Naive thymus-derived CD4-positive, alpha-beta T cell (primary cell): ENCODE measurements at regions not wholly inside any gene's neighbourhood (a gene's known extent, or its start where the extent isn't known, plus 50 kb on each side); places are given as distances from the start of the nearest gene placed in this dataset.

ENCODE experiments used
- ATAC-seq: fragments of 150-1000 bp; cut with Tn5 transposase; 2 replicates; pipeline ENCODE4 v1.10.0; 2021; ENCODE audit warnings: mild to moderate bottlenecking, moderate library complexity
- CTCF ChIA-PET: fragments of 350-600 bp; sonication (Branson Sonifier 250); formaldehyde crosslinking; loops from one replicate; lab custom pipeline; 2021; ENCODE audit warnings: antibody characterized with exemption; lab: Charles Lee
- POLR2A ChIA-PET: fragments of 350-600 bp; sonication (Branson Sonifier 250); formaldehyde crosslinking; loops from one replicate; lab custom pipeline; 2021; ENCODE audit warnings: antibody characterized with exemption, inconsistent platforms; lab: Charles Lee
- DNase-seq, 9 donors: peaks; one replicate each; pipeline versions ENCODE4 v3.0.0 to v3.0.0-alpha.2; 2020 to 2022; ENCODE audit warnings: mixed read lengths in 1 of 9
- H3K27ac ChIP-seq: one replicate; pipeline ENCODE4 v1.7.0; 2013; ENCODE audit warnings: mild to moderate bottlenecking, low read depth, low read length, moderate library complexity
- H3K27me3 ChIP-seq, 2 donors: one replicate each; pipeline ENCODE4 v1.7.0; 2013; ENCODE audit warnings: low read length in 2 of 2, mild to moderate bottlenecking in 2 of 2, moderate library complexity in 2 of 2; ENCODE audit not compliant: control insufficient read depth in 2 of 2, insufficient read depth in 2 of 2
- H3K36me3 ChIP-seq, 3 experiments: 1 replicate in 2 of 3; 2 replicates in 1 of 3; pipeline ENCODE4 v1.7.0; 2013; ENCODE audit warnings: low read length in 3 of 3, mild to moderate bottlenecking in 3 of 3, moderate library complexity in 1 of 3; ENCODE audit not compliant: insufficient read depth in 3 of 3, control insufficient read depth in 2 of 3
- H3K4me1 ChIP-seq, 2 donors: one replicate each; pipeline ENCODE4 v1.7.0; 2013; ENCODE audit warnings: low read length in 2 of 2, mild to moderate bottlenecking in 2 of 2, moderate library complexity in 1 of 2; ENCODE audit not compliant: control insufficient read depth in 2 of 2, insufficient read depth in 2 of 2
- H3K4me3 ChIP-seq: 2 replicates; pipeline ENCODE4 v1.7.0; 2013; ENCODE audit warnings: mild to moderate bottlenecking, low read length
- H3K9me3 ChIP-seq, 3 experiments: 1 replicate in 2 of 3; 2 replicates in 1 of 3; pipeline ENCODE4 v1.7.0; 2013; ENCODE audit warnings: low read length in 3 of 3; ENCODE audit not compliant: control insufficient read depth in 2 of 3
- H3K27ac Mint-ChIP-seq, 9 donors: one replicate each; pipeline ENCODE4 v1.8.0; 2020 to 2022; ENCODE audit warnings: mixed read lengths in 9 of 9, mild to moderate bottlenecking in 8 of 9, moderate library complexity in 5 of 9, inconsistent platforms in 2 of 9
- H3K27me3 Mint-ChIP-seq, 5 donors: one replicate each; pipeline ENCODE4 v1.8.0; 2021 to 2022; ENCODE audit warnings: mixed read lengths in 5 of 5, mild to moderate bottlenecking in 1 of 5
- H3K36me3 Mint-ChIP-seq, 5 donors: one replicate each; pipeline ENCODE4 v1.8.0; 2020 to 2022; ENCODE audit warnings: mixed read lengths in 5 of 5, mild to moderate bottlenecking in 3 of 5, inconsistent platforms in 1 of 5
- H3K4me1 Mint-ChIP-seq, 7 donors: one replicate each; pipeline ENCODE4 v1.8.0; 2020 to 2022; ENCODE audit warnings: mixed read lengths in 7 of 7, mild to moderate bottlenecking in 3 of 7, inconsistent platforms in 1 of 7
- H3K4me3 Mint-ChIP-seq, 10 donors: one replicate each; pipeline ENCODE4 v1.8.0; 2020 to 2022; ENCODE audit warnings: mild to moderate bottlenecking in 10 of 10, mixed read lengths in 10 of 10, moderate library complexity in 6 of 10, inconsistent platforms in 2 of 10
- H3K9me3 Mint-ChIP-seq, 11 donors: one replicate each; pipeline ENCODE4 v1.8.0; 2020 to 2022; ENCODE audit warnings: mixed read lengths in 11 of 11, mild to moderate bottlenecking in 4 of 11, inconsistent platforms in 1 of 11, moderate library complexity in 1 of 11
- intact Hi-C, 2 donors: fragments of 100-400 bp; cut with micrococcal nuclease; formaldehyde crosslinking; loops; one replicate each; pipeline ENCODE4 v1.15.1; 2023

GRCh38 chr15:94703596-94703995, 472.2 kb downstream of the MCTP2 start:
- H3K27me3 ChIP-seq = no peaks in the 10 kb centered on the region
- intact Hi-C loops = no loop called here
- POLR2A ChIA-PET = no interaction called here

DNA sequence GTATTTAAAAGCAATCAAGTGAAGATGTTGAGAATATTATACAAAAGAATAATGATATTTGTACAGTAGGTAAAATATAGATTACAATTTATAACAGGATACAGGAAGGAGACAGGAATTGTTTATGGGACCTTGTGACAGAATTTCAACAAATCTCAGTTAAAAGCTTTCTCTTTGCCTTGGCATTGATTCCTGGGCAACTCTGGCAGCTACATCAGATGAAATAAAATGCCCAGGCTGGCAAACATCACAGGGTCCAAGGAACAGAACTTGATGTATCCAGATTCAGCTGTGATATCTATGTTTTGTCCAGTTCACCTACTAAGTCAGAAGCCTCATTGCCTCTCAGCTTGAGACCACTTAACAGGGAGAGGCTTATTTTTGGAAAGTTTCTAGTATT, 473.1 kb downstream of the MCTP2 start:
- Histone ChIP-seq H3K36me3 (no peaks in the 10 kb centered on the region), H3K9me3 (no peaks in the 10 kb centered on the region), H3K4me1 (no peaks in the 10 kb centered on the region), H3K27ac (no peak overlapping the region), H3K4me3 (no peak overlapping the region), H3K27me3 (no peaks in the 10 kb centered on the region)
- ChIA-PET POLR2A (no interaction called here), CTCF (no interaction called here)
- intact Hi-C loops = no loop called here
- no peak overlapping the region for H3K27ac Mint-ChIP-seq
- ATAC-seq (no peak), DNase-seq (no peak)
- H3K4me3 Mint-ChIP-seq = no peak overlapping the region
- peaks cover 0 to 9% (median 3%) of the 10 kb centered on the region in 11 donors for H3K9me3 Mint-ChIP-seq
- H3K36me3 Mint-ChIP-seq = no peaks in the 10 kb centered on the region
- H3K4me1 Mint-ChIP-seq = no peaks in the 10 kb centered on the region
- peaks cover 4 to 27% (median 12%) of the 10 kb centered on the region in 5 donors for H3K27me3 Mint-ChIP-seq

More at GRCh38 chr15:94703596-94703995, 472.2 kb downstream of the MCTP2 start:
- Mint-ChIP-seq H3K36me3 (no peaks in the 10 kb centered on the region), H3K9me3 (peaks cover 0 to 9% (median 3%) of the 10 kb centered on the region in 11 donors), H3K4me3 (no peak overlapping the region), H3K27me3 (peaks cover 4 to 26% (median 12%) of the 10 kb centered on the region in 5 donors), H3K27ac (no peak overlapping the region), H3K4me1 (no peaks in the 10 kb centered on the region)
- no peak for ATAC-seq
- no peak for DNase-seq
- Histone ChIP-seq H3K27ac (no peak overlapping the region), H3K36me3 (no peaks in the 10 kb centered on the region), H3K4me3 (no peak overlapping the region), H3K4me1 (no peaks in the 10 kb centered on the region), H3K9me3 (no peaks in the 10 kb centered on the region)
- CTCF ChIA-PET = no interaction called here

- no peaks in the 10 kb centered on the region for H3K9me3 ChIP-seq
- no peak overlapping the region for H3K4me3 ChIP-seq
- no peak overlapping the region for H3K27ac ChIP-seq
- intact Hi-C loops = no loop called here
- Mint-ChIP-seq H3K27ac (no peak overlapping the region), H3K9me3 (peaks cover 0 to 9% (median 3%) of the 10 kb centered on the region in 11 donors), H3K27me3 (peaks cover 4 to 31% (median 15%) of the 10 kb centered on the region in 5 donors), H3K36me3 (no peaks in the 10 kb centered on the region), H3K4me3 (no peak overlapping the region), H3K4me1 (no peaks in the 10 kb centered on the region)
- H3K4me1 ChIP-seq = no peaks in the 10 kb centered on the region
- H3K27me3 ChIP-seq = no peaks in the 10 kb centered on the region
- DNase-seq (no peak), ATAC-seq (no peak)
- no peaks in the 10 kb centered on the region for H3K36me3 ChIP-seq
- ChIA-PET POLR2A (no interaction called here), CTCF (no interaction called here)
Measured at GRCh38 chr15:94704946-94705345, 473.6 kb downstream of the MCTP2 start.

DNA sequence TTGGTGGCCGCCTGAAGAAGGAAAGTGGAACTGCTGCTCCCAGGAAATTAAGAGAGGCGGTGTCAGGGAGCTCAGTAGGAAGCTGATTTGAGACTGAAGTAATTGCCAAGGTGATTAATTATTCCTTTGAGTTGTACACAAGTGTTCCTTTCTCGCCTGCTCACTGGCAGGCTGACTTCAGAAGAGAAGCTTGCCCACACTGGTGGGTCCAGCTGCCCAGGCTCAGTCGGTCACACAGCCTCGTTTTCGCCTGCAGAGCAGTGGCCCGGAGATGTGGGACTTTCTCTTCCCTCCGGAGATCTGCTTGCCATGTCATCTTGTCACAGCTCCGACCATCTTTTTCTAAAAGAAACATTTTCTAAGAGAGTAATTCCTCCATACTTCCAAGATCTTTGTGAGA, 478.0 kb downstream of the MCTP2 start:
- intact Hi-C loops = no loop called here
- Mint-ChIP-seq H3K4me1 (no peaks in the 10 kb centered on the region), H3K9me3 (peaks cover 0 to 8% (median 2%) of the 10 kb centered on the region in 11 donors), H3K36me3 (no peaks in the 10 kb centered on the region), H3K27me3 (peaks cover 0 to 30% (median 14%) of the 10 kb centered on the region in 5 donors), H3K27ac (no peak overlapping the region), H3K4me3 (no peak overlapping the region)
- H3K4me3 ChIP-seq = no peak overlapping the region
- ChIA-PET POLR2A (no interaction called here), CTCF (no interaction called here)
- no peaks in the 10 kb centered on the region for H3K27me3 ChIP-seq
- no peak overlapping the region for H3K27ac ChIP-seq
- no peaks in the 10 kb centered on the region for H3K4me1 ChIP-seq
- ATAC-seq (no peak), DNase-seq (no peak)
- no peaks in the 10 kb centered on the region for H3K9me3 ChIP-seq
- no peaks in the 10 kb centered on the region for H3K36me3 ChIP-seq

DNA sequence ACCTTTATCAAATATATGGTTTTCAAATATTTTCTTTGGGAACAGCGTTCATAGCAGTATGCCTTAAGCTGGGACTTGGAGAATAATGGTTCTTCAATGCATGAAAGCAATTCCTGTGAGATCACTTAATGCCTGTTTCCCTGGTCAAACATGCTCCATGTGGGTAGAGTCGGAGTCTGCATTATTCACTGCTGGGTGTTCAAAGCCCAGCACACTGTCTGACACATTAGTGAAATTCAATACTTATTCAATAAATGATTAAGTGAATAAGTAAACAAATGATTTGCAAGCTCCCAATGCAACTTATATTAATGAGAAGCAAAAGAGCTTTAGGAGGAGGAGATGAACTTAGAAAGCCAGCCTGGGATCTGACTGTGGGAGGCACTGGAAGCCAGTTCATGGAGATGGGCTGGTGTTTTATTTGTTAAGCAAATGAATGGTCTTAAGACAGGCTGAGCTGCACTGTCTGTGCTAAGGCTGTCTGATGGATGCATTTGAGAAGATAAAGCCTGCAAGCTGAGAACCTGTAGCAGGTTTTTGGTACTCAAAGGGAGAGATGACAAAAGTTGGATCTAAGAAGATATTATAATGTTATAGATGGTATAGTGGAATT, 490.8 kb downstream of the MCTP2 start:
- intact Hi-C loops = no loop called here
- ATAC-seq (no peak), DNase-seq (no peak)
- Histone ChIP-seq H3K36me3 (no peaks in the 10 kb centered on the region), H3K9me3 (no peaks in the 10 kb centered on the region), H3K27me3 (peaks cover 0 to 3% of the 10 kb centered on the region in 2 donors), H3K4me1 (no peaks in the 10 kb centered on the region), H3K4me3 (no peak overlapping the region), H3K27ac (no peak overlapping the region)
- no peak overlapping the region for H3K27ac Mint-ChIP-seq
- no peaks in the 10 kb centered on the region for H3K36me3 Mint-ChIP-seq
- no peaks in the 10 kb centered on the region for H3K4me1 Mint-ChIP-seq
- no peak overlapping the region for H3K4me3 Mint-ChIP-seq
- ChIA-PET POLR2A (no interaction called here), CTCF (no interaction called here)
- peaks cover 13 to 22% (median 21%) of the 10 kb centered on the region in 5 donors for H3K27me3 Mint-ChIP-seq
- H3K9me3 Mint-ChIP-seq = peaks cover 0 to 5% (median 0%) of the 10 kb centered on the region in 11 donors

GRCh38 chr15:94723801-94724200, 492.4 kb downstream of the MCTP2 start:
- H3K36me3 Mint-ChIP-seq = no peaks in the 10 kb centered on the region

DNA sequence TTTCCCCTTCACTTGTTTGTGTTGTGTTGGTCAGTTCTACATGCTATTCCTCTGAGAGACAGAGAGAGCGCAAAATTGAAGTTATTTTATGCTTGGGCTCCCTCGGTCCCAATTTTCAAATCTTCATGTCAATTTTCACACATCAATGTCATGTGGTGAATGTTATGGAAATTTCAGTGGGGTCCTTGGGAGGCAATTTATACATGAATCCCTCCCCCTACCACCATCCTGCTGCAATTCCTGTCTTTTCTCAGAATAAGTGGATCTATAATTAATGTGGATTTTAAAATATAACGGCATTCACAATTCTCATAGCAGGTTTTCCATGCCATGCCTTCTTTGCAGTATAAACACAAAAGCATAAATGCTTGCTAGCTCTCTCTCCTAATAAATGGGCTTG, 499.9 kb downstream of the MCTP2 start:
- no peak overlapping the region for H3K27ac ChIP-seq
- no peaks in the 10 kb centered on the region for H3K4me1 ChIP-seq
- intact Hi-C loops = no loop called here
- Mint-ChIP-seq H3K4me1 (no peaks in the 10 kb centered on the region), H3K4me3 (no peak overlapping the region), H3K27me3 (peaks cover 3 to 20% (median 15%) of the 10 kb centered on the region in 5 donors), H3K9me3 (peaks cover 0 to 5% (median 0%) of the 10 kb centered on the region in 11 donors), H3K27ac (no peak overlapping the region), H3K36me3 (no peaks in the 10 kb centered on the region)
- H3K36me3 ChIP-seq = no peaks in the 10 kb centered on the region
- no peak for DNase-seq
- H3K27me3 ChIP-seq = no peaks in the 10 kb centered on the region
- ATAC-seq = no peak
- CTCF ChIA-PET = no interaction called here
- POLR2A ChIA-PET = no interaction called here
- no peaks in the 10 kb centered on the region for H3K9me3 ChIP-seq
- H3K4me3 ChIP-seq = no peak overlapping the region

More at GRCh38 chr15:94723801-94724200, 492.4 kb downstream of the MCTP2 start:
- no peaks in the 10 kb centered on the region for H3K4me1 ChIP-seq
- Mint-ChIP-seq H3K27ac (no peak overlapping the region), H3K27me3 (peaks cover 17 to 30% (median 26%) of the 10 kb centered on the region in 5 donors), H3K4me3 (no peak overlapping the region), H3K4me1 (no peaks in the 10 kb centered on the region), H3K9me3 (peaks cover 0 to 5% (median 0%) of the 10 kb centered on the region in 11 donors)
- ATAC-seq (no peak), DNase-seq (no peak)
- H3K36me3 ChIP-seq = no peaks in the 10 kb centered on the region
- no peaks in the 10 kb centered on the region for H3K9me3 ChIP-seq
- H3K27ac ChIP-seq = no peak overlapping the region
- intact Hi-C loops = no loop called here
- no peak overlapping the region for H3K4me3 ChIP-seq
- ChIA-PET POLR2A (no interaction called here), CTCF (no interaction called here)
- H3K27me3 ChIP-seq = peaks cover 0 to 3% of the 10 kb centered on the region in 2 donors
